ENCODE measurements at regions not wholly inside any gene's neighbourhood (a gene's known extent, or its start where the extent isn't known, plus 50 kb on each side); places are given as distances from the start of the nearest gene placed in this dataset.

- H3K4me2 ChIP-seq (replicated peaks; ENCODE audit: low read depth, low read length, poor library complexity, severe bottlenecking), result no peak overlapping the region
- no peak for TF ChIP-seq EZH2 (IDR thresholded peaks at IDR 0.05; ENCODE audit: borderline replicate concordance, insufficient read depth, low read depth, low read length, poor library complexity, severe bottlenecking)
- TF ChIP-seq, protein P1, sequence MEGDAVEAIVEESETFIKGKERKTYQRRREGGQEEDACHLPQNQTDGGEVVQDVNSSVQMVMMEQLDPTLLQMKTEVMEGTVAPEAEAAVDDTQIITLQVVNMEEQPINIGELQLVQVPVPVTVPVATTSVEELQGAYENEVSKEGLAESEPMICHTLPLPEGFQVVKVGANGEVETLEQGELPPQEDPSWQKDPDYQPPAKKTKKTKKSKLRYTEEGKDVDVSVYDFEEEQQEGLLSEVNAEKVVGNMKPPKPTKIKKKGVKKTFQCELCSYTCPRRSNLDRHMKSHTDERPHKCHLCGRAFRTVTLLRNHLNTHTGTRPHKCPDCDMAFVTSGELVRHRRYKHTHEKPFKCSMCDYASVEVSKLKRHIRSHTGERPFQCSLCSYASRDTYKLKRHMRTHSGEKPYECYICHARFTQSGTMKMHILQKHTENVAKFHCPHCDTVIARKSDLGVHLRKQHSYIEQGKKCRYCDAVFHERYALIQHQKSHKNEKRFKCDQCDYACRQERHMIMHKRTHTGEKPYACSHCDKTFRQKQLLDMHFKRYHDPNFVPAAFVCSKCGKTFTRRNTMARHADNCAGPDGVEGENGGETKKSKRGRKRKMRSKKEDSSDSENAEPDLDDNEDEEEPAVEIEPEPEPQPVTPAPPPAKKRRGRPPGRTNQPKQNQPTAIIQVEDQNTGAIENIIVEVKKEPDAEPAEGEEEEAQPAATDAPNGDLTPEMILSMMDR (IDR thresholded peaks at IDR 0.05), result no peak
- H3K36me3 ChIP-seq (replicated peaks in 1 of 2; ENCODE audit: control extremely low read depth in 1 of 2, control insufficient read depth in 1 of 2, extremely low read depth in 1 of 2, insufficient read depth in 2 of 2, low read length in 1 of 2), result no peaks in the 10 kb centered on the region
- DNase-seq, result no peak
- 100% methylated on average over 1 of the region's 1 CpG for WGBS (ENCODE audit: insufficient coverage)
- no peaks in the 10 kb centered on the region for H3K9me3 ChIP-seq (ENCODE audit: control extremely low read depth in 1 of 3, control insufficient read depth in 2 of 3, insufficient read depth in 1 of 3, low read length in 2 of 3)
- no peaks in the 10 kb centered on the region for H3K79me2 ChIP-seq (ENCODE audit: control insufficient read depth, insufficient read depth, low read length)
- H3K27me3 ChIP-seq (replicated peaks in 1 of 4; ENCODE audit: control extremely low read depth in 1 of 4, control insufficient read depth in 3 of 4, insufficient read depth in 4 of 4, low read length in 3 of 4), result no peaks in the 10 kb centered on the region
- H3K27ac ChIP-seq (ENCODE audit: low read length in 2 of 2), result no peak overlapping the region
- H3K9me3 Mint-ChIP-seq (ENCODE audit: insufficient read depth), result peaks cover 3% of the 10 kb centered on the region
- H3K27me3 Mint-ChIP-seq, result no peaks in the 10 kb centered on the region
- H3K4me1 ChIP-seq (ENCODE audit: control insufficient read depth in 2 of 2, insufficient read depth in 2 of 2, low read length in 2 of 2), result no peaks in the 10 kb centered on the region
- H2AFZ ChIP-seq (ENCODE audit: insufficient read depth, low read depth, low read length, poor library complexity, severe bottlenecking), result no peak overlapping the region
- H3K9ac ChIP-seq (ENCODE audit: low read length), result no peak overlapping the region
- POLR2A ChIA-PET, result no interaction called here
- no peak for ATAC-seq (ENCODE audit: low read depth)
- H3K4me3 Mint-ChIP-seq, result no peak overlapping the region
- H3K4me3 ChIP-seq (ENCODE audit: control extremely low read depth in 1 of 5, extremely low read depth in 1 of 5, insufficient read depth in 1 of 5, low read depth in 2 of 5, low read length in 4 of 5), result no peak overlapping the region
- intact Hi-C loops (cut with micrococcal nuclease), result no loop called here
- H3K27ac Mint-ChIP-seq, result no peak overlapping the region
- no peaks in the 10 kb centered on the region for H3K4me1 Mint-ChIP-seq
- H4K20me1 ChIP-seq (ENCODE audit: control insufficient read depth, insufficient read depth, low read length, poor library complexity, severe bottlenecking), result no peaks in the 10 kb centered on the region
- CTCF ChIA-PET, result no interaction called here
Observed at GRCh38 chr13:59326717-59327116, 837.0 kb downstream of the DIAPH3 start.

- Histone ChIP-seq H2AFZ (ENCODE audit: insufficient read depth, low read depth, low read length, poor library complexity, severe bottlenecking) (no peak overlapping the region), H4K20me1 (ENCODE audit: control insufficient read depth, insufficient read depth, low read length, poor library complexity, severe bottlenecking) (no peaks in the 10 kb centered on the region), H3K79me2 (ENCODE audit: control insufficient read depth, insufficient read depth, low read length) (no peaks in the 10 kb centered on the region), H3K4me3 (ENCODE audit: control extremely low read depth in 1 of 5, extremely low read depth in 1 of 5, insufficient read depth in 1 of 5, low read depth in 2 of 5, low read length in 4 of 5) (no peak overlapping the region), H3K36me3 (replicated peaks in 1 of 2; ENCODE audit: control extremely low read depth in 1 of 2, control insufficient read depth in 1 of 2, extremely low read depth in 1 of 2, insufficient read depth in 2 of 2, low read length in 1 of 2) (no peaks in the 10 kb centered on the region), H3K27ac (ENCODE audit: low read length in 2 of 2) (no peak overlapping the region), H3K9ac (ENCODE audit: low read length) (no peak overlapping the region), H3K27me3 (replicated peaks in 1 of 4; ENCODE audit: control extremely low read depth in 1 of 4, control insufficient read depth in 3 of 4, insufficient read depth in 4 of 4, low read length in 3 of 4) (no peaks in the 10 kb centered on the region), H3K4me2 (replicated peaks; ENCODE audit: low read depth, low read length, poor library complexity, severe bottlenecking) (no peak overlapping the region), H3K4me1 (ENCODE audit: control insufficient read depth in 2 of 2, insufficient read depth in 2 of 2, low read length in 2 of 2) (no peaks in the 10 kb centered on the region), H3K9me3 (ENCODE audit: control extremely low read depth in 1 of 3, control insufficient read depth in 2 of 3, insufficient read depth in 1 of 3, low read length in 2 of 3) (no peaks in the 10 kb centered on the region)
- intact Hi-C loops (cut with micrococcal nuclease), result no loop called here
- no peaks in the 10 kb centered on the region for H3K4me1 Mint-ChIP-seq
- peaks cover 3% of the 10 kb centered on the region for H3K9me3 Mint-ChIP-seq (ENCODE audit: insufficient read depth)
- DNase-seq, result no peak
- no peak for TF ChIP-seq EZH2 (IDR thresholded peaks at IDR 0.05; ENCODE audit: borderline replicate concordance, insufficient read depth, low read depth, low read length, poor library complexity, severe bottlenecking)
- TF ChIP-seq, protein P1 (IDR thresholded peaks at IDR 0.05), result no peak
- CTCF ChIA-PET, result interaction anchor here (1.9 kb wide), 1 partner anchor 13 kb away, joined by 5 read pairs; no protein-coding TSS in a partner anchor
- no peak overlapping the region for H3K27ac Mint-ChIP-seq
- POLR2A ChIA-PET, result no interaction called here
- H3K27me3 Mint-ChIP-seq, result no peaks in the 10 kb centered on the region
- ATAC-seq (ENCODE audit: low read depth), result no peak
- H3K4me3 Mint-ChIP-seq, result no peak overlapping the region
- no CpG with 5 or more reads among the region's 1 CpG for WGBS (ENCODE audit: insufficient coverage)
Observed at GRCh38 chr13:59330764-59331163, 833.0 kb downstream of the DIAPH3 start.
